HL-60/S4 (cell line): ENCODE measurements at regions not wholly inside any gene's neighbourhood (a gene's known extent, or its start where the extent isn't known, plus 50 kb on each side); places are given as distances from the start of the nearest gene placed in this dataset.

Experiments
- in situ Hi-C: fragments of 300-500 bp; cut with MboI; formaldehyde crosslinking; loops from 2 replicates; pipeline ENCODE4 v1.14.3; 2022; ENCODE audit warnings: low sequenced_read_pairs

DNA sequence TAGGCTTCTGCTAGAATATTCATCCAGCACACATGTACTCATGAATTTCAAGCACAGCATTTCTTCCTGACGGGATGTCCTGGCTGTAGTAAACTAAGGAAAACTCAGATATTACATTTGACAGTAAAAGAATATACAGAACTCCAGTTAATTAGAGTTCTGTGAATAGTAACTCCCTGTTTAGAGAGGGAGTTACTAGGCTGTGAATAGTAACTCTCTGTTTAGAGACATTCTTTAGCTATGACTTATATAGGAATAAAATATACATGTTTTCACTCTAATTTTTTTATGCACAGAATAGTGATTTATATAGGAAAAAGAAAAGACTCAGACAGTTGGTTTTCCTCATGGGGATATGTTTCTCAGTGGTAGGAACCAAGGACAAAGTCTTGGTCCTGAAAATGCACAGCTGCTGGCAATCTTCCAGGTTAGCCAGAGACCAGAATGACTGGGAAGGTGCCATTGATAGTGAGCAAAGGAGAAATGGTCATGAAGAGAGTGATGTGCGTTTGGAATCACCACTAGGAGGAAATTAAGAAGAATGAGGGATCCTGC lies 480.7 kb upstream of the THBS1 start:
- in situ Hi-C loops: no loop called here

- in situ Hi-C loops: no loop called here
These were observed 478.4 kb upstream of the THBS1 start for GRCh38 chr15:39102431-39102830.

DNA sequence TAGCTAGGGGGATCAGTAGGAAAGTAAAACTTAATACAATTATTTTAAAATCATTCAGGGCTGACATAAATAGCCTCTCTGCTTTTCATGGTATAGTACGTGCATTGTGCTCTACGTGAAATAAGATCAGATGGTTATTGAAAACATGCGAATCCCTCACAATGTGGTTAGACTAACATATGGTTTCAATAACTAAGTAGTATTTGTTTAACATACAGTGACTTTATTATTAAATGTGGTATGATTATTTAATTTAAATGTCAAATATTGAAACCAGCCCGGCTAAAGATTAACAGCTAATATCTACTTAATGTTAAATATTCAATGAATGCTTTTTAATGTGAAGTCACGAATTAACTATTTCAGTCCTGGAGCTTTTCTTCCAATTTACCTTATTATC lies 473.9 kb upstream of the THBS1 start:
- in situ Hi-C loops: no loop called here

- in situ Hi-C loops: no loop called here
These were observed 472.9 kb upstream of the THBS1 start for GRCh38 chr15:39108021-39108420.

DNA sequence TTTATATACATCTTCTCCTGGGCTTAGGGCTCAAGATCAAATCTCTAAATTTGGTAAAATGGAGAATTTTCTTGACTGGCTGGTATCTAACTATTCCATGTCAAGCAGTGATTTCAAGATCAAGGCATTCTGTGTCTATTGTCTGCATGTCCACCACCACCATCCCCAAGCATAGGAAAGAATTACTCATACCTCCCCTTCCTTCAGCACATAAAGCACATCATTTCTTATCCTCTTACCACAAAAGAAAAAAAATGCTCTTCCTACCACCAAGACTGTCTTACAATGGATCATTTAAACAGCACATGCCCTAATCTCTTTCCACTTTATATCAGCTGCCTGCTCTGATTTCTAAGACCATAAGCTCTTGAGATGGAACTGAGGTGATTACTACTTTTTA lies 470.5 kb upstream of the THBS1 start:
- in situ Hi-C loops: no loop called here

DNA sequence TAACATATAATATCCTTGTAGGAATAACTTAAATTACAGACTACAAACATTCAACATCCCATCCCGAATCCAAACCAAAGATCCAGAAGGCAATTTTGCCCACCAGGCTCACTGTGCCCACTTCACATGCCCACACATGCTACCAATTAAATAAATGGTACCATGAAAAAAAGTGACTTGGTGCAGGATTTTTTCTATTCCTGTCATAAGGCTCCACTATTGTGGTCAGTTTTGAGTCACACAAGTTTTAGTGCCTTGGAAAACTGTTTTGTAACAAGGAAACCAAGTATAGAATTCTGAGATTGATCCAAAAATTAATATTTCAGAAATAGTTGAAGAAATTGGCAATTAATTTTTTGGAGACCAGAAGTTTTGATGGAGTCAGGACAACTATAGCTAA lies 470.1 kb upstream of the THBS1 start:
- in situ Hi-C loops: no loop called here

DNA sequence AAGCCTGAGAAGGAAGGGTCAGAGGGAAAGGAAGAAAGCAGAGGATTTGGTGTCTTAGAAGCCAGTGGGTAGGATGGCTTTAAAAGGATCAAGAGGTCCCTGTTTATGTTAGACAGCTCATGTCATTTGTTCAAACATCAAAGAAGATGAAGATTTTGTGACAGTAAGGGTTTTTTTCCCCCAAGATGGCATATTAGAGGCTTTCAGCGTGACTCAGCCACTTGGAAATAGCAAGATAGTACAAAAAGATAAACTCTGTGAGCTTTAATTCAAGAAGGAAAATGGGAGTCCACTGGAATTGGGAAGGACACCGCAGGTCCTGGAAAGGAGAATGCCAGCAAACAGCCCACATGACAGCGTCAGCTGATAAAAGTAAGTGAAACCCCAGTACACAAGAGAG lies 467.1 kb upstream of the THBS1 start:
- in situ Hi-C loops: no loop called here

DNA sequence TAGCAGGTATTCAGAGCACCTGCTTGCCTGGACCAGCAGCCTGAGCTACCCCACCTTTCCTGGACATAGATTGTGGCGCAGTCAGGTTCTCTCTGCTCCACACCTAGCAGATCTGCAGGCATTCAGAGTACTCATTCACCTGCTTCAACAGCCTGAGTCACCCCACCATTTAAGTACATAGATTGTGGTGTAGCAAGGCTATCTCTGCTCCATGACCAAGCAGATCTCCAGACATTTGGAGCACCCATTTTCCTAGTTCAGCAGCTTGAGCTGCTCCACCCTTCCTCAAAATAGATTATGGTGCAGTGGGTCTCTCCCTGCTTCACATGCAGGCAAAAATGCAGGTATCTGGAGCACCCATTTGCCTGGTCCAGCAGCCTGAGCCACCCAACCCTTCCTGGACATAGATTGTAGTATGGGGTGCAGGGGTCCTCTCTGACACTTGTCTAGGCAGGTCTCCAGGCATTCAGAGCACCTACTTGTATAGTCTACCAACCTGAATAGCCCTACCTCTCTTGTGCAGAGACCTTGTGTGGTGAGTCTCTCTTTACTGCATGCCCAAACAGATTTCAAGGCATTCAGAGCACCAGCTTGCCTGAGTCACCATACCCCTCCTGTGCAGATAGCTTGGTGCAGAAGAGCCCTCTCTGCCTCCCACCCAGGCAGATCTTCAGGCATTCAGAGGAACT lies 466.0 kb upstream of the THBS1 start:
- in situ Hi-C loops: no loop called here

DNA sequence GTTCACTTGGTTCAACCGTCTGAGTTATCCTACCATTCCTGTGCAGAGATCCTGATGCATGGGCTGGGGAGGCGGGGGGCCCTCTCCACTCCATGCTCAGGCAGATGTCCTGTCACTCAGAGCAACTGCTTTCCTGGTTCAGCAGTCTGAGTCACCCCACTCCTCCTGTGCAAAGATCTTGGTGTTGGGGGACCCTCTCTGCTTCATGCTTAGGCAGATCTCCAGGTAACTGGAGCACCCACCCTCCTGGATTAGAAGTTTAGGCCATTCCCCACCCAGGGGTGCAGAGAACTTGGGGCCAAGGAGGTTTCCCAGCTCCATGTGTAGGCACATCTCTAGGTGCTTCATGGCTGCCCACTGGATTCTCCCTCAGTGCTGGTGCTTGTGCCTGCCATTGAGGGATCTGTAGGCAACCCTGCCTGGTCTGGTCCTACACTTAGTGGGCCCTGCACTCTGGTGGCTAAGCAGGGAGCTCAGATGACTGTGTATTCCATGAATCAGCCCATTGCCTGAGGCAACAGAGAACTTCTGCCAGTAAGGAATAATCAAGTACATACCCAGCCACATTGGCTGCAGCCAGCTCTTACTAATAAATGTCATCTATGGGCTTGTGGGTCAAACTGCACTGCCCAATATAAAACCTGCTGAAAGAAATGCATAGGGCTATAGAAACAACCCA lies 465.4 kb upstream of the THBS1 start:
- in situ Hi-C loops: no loop called here

DNA sequence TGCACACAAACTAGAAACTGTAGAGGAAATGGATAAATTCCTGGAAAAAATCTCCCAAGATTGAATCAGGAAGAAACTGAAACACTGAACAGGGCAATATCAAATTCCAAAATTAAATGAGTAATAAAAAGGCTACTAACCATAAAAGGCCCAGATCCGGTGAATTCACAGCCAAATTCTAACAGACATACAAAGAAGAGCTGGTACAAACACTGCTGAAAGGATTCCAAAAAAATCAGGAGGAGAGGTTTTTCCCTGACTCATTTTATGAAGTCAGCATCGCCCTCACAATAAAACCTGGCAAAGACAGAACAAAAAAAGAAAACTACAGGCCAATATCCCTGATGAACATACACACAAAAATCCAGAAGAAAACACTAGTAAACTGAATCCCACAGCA lies 462.4 kb upstream of the THBS1 start:
- in situ Hi-C loops: no loop called here

DNA sequence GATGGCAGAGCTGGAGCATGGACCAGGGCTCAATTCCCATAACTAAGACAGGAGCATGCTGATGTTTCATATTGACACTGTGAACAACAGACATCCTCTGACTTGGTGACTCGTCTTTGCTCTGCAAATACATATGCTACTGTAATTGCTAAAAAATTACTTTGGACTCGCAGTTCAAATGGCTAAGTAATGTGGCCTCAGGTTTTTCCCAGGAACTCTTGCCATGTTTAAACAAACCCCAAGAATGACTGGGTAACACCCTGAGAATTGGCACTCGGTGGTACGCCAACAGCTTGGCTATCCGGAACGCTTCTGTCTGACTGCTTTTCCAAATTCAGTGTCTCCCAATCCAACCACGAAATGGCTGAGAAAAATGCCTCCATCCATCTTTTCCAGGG lies 456.7 kb upstream of the THBS1 start:
- in situ Hi-C loops: no loop called here

DNA sequence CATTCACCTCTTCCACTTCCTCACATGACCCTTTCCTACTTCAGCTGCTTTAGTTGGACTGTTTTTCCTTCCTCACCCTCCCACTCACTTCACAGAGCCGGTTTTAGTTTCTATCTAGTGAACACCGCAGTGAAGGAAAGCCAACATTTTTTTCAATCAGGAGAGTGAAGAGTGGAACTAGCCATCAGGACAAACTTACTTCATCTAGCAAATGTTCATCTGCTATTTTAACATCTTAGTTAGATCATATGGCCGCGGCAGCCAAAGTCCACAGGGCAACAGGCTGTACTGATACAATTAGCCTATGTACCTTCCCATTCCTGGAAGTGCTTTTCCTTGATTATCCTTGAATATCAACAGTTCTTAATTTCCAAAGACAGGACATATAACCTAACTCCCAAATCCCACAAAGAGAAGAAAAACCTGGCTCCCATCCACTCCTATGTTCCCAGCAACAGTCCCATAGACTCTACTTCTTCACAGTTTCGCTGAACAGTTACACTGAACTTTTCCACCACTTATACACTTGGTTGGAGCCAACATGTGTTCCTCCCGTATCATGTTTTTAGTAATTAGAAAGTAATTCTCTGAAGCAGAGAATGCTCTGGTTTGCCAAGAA lies 456.2 kb upstream of the THBS1 start:
- in situ Hi-C loops: no loop called here

- in situ Hi-C loops: no loop called here
These were observed 455.7 kb upstream of the THBS1 start for GRCh38 chr15:39125226-39125625.

GRCh38 chr15:39125904-39126303 lies 455.0 kb upstream of the THBS1 start:
- in situ Hi-C loops: no loop called here

GRCh38 chr15:39127151-39127790 lies 453.6 kb upstream of the THBS1 start:
- in situ Hi-C loops: no loop called here

DNA sequence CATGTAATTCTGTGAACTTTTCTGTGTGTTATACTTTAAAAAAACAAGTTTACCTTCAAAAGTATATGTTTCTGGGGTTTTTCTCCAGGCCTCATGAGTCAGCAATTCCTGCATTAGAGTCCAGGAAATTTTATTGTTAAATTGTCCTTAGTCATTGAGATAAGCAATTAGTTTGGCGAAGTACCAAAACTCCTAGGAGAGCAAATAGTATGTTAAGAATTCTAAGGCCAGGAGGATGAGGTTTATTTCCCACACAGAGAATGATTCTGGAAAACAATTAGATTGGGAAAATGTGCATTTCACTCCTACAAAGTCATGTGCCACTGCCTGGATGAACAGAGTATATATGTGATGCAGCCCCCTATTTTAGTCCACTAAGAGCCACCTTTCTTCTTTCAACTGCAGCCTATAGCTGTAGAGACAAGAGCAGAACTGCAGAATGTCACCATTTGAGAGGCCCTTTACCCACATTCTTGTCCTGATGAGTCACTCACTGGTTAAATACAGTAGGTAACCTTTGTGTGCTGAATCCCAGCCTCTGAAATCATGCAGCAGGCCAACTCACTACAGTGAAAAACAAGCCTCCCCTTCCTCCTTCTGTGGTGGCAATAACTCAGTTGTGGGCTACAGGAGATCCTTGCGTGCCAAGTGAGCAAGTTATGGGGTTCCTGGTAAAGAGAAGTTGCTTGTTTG lies 452.8 kb upstream of the THBS1 start:
- in situ Hi-C loops: no loop called here

DNA sequence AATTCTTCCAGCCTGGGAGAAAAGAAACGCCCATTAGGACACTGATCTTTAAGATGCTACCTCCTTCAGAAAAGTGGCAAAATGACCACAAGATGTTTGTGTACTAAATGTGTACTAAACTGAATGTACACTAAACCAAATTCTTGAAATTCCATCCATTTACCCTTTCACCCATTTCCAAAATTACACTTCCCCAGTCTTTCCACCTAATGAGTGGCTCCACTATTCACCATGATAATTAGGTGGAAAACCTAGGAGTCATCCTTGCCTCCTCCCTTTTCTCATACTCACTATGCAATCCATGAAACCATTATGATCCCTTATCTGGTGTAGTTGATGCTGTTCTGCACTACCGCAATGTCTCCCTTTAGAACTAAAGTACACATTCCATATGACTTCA lies 452.1 kb upstream of the THBS1 start:
- in situ Hi-C loops: no loop called here

DNA sequence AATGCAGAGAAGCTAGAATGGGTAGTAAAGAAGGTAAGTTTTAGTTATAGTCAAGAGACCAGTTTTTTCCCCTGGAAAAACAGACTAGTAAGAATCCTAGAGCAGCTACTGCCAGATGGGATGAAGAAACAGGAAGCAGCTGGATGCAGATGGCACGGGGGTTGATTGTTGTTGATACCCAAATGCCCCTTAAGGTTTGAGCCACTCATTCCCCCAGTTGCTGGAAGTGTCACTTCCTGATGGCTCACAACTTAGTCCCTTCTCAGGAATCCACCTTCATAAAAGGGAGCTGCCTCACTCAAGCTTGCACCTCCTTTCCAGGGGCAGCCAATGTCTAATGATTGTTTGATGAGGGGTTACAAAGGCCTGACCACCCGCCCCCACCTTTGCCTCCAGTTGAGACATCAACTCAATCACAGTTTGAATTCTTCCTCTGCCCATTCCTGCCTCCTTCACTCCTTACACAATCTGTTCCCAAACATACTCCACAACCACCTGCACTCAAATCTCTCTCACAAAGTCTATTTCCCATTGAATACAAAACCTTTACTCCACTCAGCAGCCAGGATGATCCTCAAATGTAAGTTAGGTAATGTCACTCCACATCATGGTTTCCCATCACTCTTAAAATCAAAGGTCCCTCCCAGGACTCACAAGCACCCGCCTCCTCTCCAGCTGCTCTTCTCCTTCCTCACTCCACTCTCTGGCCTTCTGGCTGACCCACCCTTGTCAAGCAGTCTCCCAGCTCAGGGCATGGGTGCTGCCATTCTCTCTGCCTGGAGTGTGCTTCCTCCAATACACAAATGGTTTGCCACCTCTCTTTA lies 450.1 kb upstream of the THBS1 start:
- in situ Hi-C loops: no loop called here

DNA sequence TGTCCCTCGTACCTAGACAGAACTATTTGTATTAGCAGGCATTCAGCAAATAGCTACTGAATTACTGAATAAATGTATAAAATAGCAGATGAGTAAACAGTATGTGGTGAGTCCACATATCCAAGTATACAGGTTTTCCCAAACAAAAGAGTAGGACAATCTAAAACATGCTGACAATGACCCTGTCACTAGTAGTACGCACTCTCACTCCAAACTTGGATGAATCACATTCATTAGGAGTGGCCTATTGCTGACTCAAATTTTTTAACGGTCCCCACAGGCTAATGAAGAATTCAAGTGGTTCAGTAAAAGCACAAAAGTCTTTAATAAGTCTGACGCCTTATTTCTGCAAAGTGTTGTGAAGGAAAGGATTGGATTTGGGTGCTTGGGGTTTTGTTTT lies 449.3 kb upstream of the THBS1 start:
- in situ Hi-C loops: no loop called here

GRCh38 chr15:39132070-39132469 lies 448.8 kb upstream of the THBS1 start:
- in situ Hi-C loops: no loop called here
